ENCODE measurements at regions not wholly inside any gene's neighbourhood (a gene's known extent, or its start where the extent isn't known, plus 50 kb on each side); places are given as distances from the start of the nearest gene placed in this dataset.

- TF ChIP-seq, protein P1, sequence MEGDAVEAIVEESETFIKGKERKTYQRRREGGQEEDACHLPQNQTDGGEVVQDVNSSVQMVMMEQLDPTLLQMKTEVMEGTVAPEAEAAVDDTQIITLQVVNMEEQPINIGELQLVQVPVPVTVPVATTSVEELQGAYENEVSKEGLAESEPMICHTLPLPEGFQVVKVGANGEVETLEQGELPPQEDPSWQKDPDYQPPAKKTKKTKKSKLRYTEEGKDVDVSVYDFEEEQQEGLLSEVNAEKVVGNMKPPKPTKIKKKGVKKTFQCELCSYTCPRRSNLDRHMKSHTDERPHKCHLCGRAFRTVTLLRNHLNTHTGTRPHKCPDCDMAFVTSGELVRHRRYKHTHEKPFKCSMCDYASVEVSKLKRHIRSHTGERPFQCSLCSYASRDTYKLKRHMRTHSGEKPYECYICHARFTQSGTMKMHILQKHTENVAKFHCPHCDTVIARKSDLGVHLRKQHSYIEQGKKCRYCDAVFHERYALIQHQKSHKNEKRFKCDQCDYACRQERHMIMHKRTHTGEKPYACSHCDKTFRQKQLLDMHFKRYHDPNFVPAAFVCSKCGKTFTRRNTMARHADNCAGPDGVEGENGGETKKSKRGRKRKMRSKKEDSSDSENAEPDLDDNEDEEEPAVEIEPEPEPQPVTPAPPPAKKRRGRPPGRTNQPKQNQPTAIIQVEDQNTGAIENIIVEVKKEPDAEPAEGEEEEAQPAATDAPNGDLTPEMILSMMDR (IDR thresholded peaks at IDR 0.05) = no peak
- no peak for TF ChIP-seq POLR2A (IDR thresholded peaks at IDR 0.05)
Observed at GRCh38 chr13:83223546-83223945, 658.7 kb downstream of the SLITRK1 start.
